ENCODE measurements at regions not wholly inside any gene's neighbourhood (a gene's known extent, or its start where the extent isn't known, plus 50 kb on each side); places are given as distances from the start of the nearest gene placed in this dataset.

DNA sequence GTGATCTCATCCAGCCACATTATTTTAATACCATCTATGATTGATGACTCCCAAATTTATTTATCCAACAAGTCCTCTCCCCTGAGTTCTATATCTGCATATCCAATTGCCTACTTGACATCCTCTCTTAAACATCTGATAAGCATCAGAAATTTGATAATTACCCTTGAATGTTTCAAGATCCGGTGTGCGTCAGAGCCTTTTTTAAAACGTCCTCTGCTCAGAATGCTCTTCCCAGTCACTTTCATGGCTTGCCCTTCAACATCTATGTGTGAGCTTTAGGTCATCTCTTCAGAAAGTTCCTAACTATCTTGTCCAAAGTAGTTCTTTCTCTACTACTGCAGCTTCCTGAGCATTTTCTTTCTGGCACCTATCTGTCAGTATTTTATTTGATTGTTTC, 364.3 kb downstream of the PLPP3 start:
- no peak for ATAC-seq

DNA sequence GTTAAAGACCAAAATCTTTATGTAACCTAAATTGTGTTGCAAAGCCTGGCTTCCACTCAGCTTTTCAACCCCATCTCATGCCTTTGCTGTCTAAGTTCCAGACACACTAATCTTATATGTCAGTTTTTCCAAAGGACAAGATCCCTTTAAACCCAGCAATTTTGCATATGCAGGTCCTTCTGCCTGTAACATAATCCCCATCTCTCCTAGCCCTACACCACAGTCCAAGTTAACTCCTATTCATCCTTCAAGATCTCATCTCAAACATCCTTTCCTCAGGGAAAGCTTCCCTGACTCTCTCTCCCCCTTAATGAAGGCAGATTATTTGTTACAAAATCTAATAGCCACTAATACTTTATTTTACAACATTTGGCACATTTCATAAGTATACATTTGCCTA, 366.3 kb downstream of the PLPP3 start:
- ATAC-seq = no peak

- ATAC-seq = no peak
Observed at GRCh38 chr1:56212143-56212542, 367.2 kb downstream of the PLPP3 start.

DNA sequence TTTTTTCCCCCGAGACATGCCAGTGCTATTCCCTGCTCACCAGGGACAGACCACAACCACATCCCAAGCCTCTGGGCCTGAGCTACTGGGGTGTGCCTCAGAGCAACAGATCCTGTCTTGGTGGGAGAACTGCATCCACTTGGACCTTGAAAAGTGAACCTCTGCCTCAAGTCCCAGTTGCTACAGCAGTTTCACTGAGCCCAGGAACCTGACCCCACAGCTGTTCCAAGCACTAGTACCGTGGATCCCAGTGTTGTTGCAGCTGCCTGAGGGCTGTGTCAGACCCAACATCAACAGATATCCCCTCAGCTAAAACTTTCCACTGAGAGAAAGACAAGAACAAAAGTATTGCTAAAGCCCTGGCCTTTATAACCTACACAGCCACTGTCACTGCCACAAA, 373.0 kb downstream of the PLPP3 start:
- no peak for ATAC-seq

DNA sequence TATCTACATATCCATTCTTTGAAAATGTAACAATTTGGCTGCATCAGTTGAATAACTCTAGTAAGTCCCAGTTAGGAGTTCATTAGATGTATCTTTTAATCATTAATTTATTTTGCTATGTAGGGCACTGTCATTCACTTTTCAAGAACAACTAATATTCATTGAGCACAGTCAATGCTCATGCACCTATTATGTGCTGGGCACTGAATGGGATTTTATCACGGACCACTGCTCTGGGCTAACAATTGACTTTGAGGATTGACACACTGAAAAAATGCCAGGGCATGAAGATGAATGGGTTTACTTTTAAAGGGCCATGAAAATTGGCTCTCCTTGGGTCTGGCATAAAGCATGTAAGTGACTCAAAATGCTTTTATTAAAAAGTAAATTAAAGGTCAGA, 375.2 kb downstream of the PLPP3 start:
- ATAC-seq = no peak

DNA sequence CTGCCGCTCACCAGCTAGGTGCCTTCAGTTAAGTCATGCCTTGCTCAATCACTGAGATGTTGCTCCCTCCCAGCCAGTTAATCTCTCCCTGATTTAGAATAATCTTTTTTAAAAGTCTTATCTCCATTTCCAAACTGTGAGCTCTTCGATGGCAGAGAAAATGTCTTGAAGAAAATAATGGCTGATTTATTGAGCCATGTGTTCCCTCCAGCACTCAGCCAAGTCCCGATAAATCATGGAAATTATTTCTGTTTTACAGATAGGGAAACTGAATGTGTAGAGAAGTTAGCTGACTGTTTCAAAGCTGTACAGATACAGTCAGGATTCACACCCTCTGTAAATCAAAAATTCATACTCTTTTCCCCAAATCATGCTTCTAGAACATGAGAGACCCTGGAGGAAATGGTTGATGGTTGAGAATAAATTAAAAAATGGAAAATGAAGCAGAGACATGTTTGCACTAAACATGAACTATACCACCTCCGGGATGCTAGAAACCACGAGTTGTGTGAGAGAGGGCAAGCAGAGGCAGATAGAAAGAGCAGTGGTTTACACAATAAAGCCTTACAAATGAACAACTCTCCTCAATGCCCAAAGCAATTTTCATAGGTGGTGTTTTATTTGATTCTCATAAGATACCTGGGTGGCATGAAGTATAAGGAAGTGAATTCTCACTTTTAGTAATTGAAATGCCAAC, 376.4 kb downstream of the PLPP3 start:
- ATAC-seq = no peak

GRCh38 chr1:56202186-56202585, 377.2 kb downstream of the PLPP3 start:
- ATAC-seq = no peak

DNA sequence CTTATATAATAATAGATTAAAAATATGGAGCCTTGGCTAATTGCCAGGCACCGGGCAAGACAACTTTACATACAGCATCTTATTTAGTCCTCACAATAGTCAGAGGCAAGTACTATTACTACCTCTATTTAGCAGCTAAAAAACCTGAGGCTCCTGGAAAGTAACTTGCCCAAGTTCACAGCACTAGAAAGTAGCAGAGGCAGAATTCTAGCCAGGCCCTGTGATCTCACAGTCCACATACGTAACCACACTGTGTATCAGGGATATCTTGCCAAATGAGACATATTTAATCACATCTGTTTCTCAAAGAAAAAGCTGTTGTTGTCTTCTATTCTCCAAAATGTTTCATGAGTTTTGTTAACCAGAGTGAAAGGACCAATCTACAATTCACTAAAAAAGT, 378.5 kb downstream of the PLPP3 start:
- no peak for ATAC-seq

DNA sequence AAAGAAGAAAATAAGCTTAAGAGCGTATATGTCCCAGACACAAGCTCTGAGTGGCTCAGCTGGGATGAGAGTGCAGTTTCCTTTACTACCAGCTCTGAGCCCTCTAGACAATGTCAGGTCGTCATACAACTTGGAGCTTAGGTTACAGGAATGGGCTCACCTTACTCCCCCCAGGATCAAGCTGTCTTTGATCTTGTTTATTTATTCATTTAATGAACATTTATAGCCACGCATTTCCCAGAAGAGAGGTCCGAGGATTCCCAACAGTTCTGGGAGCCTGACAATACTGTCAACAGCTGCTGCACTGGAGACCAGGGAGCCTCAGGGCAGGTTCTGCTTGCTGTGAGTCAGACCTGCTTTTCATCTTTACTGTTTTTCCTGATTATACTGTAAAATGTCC, 378.9 kb downstream of the PLPP3 start:
- ATAC-seq = no peak

DNA sequence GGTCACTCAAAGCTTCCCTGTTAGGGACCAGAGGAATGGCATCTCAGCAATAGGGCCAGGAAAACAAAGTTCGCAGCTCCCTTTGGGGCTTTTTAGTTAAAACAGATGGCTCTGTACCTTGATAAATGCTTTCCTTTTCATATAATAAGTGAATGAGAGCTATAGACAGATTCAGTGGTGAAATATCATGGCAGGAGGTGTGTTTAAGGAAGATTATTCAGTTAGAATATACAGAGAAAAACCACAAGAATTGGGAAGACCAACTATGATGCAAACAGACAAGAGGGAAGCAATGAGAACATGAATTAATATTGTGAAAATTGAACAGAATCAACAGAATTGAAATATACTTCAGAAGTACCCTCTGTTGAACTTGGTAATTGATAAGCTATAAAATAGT, 379.4 kb downstream of the PLPP3 start:
- no peak for ATAC-seq

DNA sequence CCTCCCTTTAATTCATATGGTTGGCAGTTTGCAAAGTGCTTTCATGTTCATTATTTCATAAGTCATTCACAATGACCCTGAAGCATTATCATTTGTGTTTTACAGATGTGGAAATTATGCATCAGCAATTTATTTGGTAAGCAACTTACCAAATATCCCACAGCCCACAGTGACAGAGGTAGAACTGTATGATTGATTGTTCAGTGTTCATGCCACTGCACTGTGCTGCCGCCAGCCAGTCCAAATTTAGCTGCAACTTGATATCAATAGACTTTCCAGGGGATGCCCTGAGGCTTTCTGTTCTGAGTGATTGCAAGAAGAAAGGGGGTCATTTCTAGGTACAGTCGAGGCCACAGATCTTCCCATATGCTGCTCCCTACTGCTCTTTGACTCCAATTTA, 380.3 kb downstream of the PLPP3 start:
- ATAC-seq = no peak

DNA sequence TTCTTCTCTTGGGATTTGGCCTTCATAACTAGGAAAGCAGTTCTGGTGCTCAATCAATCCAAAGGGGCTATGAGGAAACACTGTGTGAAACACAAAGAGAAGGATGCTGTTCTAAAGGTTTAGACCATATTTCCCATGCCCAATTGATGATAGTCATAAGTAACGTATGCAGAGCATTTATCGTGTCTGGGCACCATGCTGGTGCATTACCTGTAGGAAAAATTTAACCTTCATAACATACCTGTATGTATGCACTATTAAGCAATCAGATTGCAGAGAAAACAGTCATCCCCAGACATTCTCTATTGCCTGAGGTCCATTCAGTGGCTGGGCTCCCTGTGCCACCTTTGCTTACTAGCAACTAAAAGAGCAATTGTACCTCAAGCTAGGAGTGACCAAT, 381.4 kb downstream of the PLPP3 start:
- ATAC-seq = no peak

GRCh38 chr1:56196839-56197238, 382.5 kb downstream of the PLPP3 start:
- ATAC-seq = no peak

- ATAC-seq = no peak
Observed at GRCh38 chr1:56194701-56195300, 384.6 kb downstream of the PLPP3 start.

- no peak for ATAC-seq
Observed at GRCh38 chr1:56193656-56194055, 385.7 kb downstream of the PLPP3 start.

GRCh38 chr1:56191369-56191768, 388.0 kb downstream of the PLPP3 start:
- ATAC-seq = no peak

GRCh38 chr1:56190806-56191365, 388.5 kb downstream of the PLPP3 start:
- no peak for ATAC-seq

DNA sequence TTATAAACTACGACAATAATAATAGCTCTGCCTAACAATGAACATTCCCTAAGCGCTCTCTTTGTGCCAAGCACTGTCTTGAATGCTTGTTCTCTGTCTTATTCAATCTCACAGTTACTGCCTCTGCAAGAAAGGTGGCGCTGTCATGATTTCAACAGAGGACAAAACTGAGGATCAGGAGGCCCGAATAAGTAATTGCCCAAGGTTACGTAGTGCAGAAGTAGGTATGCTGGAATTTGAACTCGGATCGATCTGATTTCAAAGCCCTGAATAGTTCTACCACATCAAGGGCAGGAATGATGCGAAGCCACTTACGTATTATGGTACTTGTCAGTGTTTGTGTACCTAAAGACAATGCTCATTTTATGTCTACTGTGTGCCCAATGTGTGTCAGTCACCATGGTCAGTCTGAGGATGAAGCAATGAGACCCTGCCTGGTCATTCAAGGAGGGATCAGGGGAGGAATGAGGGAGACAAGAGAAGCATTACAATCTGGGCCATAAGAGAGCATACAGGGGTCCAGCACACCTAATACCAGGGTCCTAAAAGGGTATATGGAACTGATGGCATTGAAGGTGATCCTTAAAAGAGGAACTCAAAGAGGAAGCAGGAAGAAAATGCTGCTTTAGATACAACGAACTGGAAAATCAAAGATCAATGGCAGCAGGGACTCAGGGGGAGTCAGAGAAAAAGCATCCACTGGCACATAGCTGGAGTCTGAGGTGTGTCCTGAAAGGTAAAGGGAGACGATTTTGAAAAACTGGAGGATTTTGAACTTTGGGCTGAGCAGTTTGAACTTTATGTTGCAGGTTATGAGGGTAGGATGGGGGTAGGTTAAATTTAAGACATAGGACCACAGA, 389.2 kb downstream of the PLPP3 start:
- no peak for ATAC-seq

DNA sequence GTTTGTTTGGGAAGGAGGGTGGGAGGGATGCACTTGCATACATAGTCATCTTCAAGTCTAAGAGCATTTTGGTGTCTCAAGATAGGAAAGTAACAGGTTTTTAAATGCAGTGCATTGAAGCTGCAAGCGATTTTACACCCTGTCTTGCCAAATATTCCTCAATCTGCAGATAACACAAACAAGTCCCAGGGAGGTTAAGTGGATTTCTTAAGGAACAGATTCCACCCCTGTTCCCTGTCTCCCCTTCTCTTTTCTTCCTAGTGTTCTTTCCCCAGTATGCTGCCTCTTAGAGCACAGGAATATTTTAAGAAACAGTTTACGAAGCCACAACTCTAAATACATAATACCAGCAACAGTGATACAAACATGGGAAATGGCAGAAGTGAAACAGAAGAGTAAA, 389.9 kb downstream of the PLPP3 start:
- no peak for ATAC-seq

DNA sequence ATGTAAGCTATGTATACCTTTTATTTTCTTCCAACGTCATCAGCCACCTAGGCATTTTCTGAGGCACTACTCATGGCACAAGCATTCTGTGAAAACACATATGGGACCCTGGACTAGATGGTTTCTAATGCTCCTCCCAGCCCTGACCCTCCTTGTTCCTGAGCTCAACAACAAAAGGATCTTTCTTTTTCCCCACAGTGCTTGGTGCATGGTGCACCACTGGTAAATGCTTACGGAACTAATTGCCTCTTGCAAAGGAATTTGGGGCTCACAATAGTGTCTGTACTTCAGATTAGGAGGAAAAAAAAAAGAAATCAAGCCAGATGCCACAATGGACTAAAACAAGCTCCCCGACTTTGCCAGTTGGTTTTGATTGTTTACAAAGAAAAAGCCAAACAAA, 390.5 kb downstream of the PLPP3 start:
- ATAC-seq = no peak

- no peak for ATAC-seq
Observed at GRCh38 chr1:56188221-56188620, 391.1 kb downstream of the PLPP3 start.

DNA sequence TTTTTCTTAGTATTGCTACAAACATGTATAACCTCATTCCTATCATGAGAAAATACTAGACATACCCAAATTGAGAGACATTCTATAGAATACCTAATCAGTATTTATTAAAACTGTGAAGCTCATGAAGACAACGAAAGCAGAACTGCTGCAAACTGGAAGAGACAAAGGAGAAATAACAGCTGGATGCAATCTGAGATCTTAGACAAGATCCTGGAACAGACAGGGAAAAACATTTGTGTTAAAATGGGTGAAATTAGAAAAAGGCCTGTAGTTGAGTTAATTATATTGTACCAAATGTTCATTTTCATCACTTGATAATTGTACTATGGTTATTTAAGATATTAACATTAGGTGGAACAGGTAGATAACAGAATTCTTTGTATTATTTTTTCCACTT, 392.0 kb downstream of the PLPP3 start:
- no peak for ATAC-seq

GRCh38 chr1:56185493-56185892, 393.9 kb downstream of the PLPP3 start:
- no peak for ATAC-seq

GRCh38 chr1:56183151-56183550, 396.2 kb downstream of the PLPP3 start:
- no peak for ATAC-seq
